IPS-15b (cell line): ENCODE measurements at regions not wholly inside any gene's neighbourhood (a gene's known extent, or its start where the extent isn't known, plus 50 kb on each side); places are given as distances from the start of the nearest gene placed in this dataset.

Experiments used
- H3K27me3 ChIP-seq: one replicate; pipeline ENCODE4 v1.6.1; 2013; ENCODE audit warnings: low read length; ENCODE audit not compliant: control insufficient read depth, insufficient read depth
- H3K36me3 ChIP-seq: one replicate; pipeline ENCODE4 v1.6.1; 2013; ENCODE audit warnings: low read length; ENCODE audit not compliant: control insufficient read depth, insufficient read depth
- H3K4me1 ChIP-seq: one replicate; pipeline ENCODE4 v1.6.1; 2013; ENCODE audit warnings: mild to moderate bottlenecking, low read length; ENCODE audit not compliant: control insufficient read depth, insufficient read depth
- H3K4me3 ChIP-seq: one replicate; pipeline ENCODE4 v1.5.1; 2013; ENCODE audit warnings: low read depth, low read length
- H3K9ac ChIP-seq: one replicate; pipeline ENCODE4 v1.6.1; 2013; ENCODE audit warnings: low read depth, mild to moderate bottlenecking, low read length
- H3K9me3 ChIP-seq: one replicate; pipeline ENCODE4 v1.6.1; 2013; ENCODE audit warnings: mild to moderate bottlenecking, low read length; ENCODE audit not compliant: control insufficient read depth, insufficient read depth

DNA sequence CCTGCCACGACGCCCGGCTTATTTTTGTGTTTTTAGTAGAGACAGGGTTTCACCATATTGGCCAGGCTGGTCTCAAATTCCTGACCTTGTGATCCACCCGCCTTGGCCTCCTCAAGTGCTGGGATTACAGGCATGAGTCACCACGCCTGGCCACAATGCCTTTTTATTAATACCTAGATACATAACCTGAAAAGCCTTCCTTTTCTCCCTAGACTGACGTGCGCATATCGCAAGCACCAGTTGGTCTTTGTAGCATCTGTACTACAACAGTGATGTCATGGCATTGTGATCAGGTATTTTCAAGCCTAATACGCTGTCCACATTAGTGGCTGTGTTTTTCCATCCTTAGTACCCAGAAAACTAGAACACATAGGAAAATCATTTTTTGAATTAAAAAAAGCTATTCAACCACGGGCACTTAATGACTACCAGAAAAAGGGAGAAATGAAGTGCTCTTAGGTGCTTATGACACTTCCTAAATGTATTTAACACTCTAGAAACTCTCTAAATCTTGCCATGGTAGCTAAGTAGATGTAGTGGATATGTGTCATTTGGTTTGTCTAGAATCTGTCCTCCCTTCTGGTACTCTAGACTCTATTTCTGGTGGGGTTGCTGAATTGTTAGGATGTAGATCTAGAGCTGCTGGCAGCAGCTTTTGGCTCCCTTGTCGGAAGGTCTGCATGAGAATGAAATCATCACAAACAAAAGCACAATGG is 707.8 kb downstream of the STIM2 start:
- Histone ChIP-seq H3K4me1 (no peaks in the 10 kb centered on the region), H3K36me3 (no peaks in the 10 kb centered on the region), H3K4me3 (no peak overlapping the region), H3K9ac (no peak overlapping the region), H3K27me3 (no peaks in the 10 kb centered on the region), H3K9me3 (no peaks in the 10 kb centered on the region)

DNA sequence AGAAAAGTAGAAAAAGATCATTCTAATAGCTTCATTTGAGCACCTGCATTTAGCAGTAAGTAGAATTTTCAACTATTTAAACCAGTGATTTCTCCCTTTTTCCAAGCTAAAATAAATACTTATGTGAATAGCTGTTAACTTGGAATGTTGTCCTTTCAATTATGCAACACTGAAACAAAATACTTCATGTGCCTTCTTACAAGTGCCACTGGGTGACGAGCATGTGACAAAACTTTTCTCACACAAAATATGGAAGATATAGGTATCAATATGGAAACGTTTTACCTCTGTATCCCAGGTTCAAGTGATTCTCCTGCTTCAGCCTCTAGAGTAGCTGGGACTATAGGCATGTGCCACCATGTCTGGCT is 708.3 kb downstream of the STIM2 start:
- no peaks in the 10 kb centered on the region for H3K36me3 ChIP-seq
- no peak overlapping the region for H3K9ac ChIP-seq
- H3K27me3 ChIP-seq = no peaks in the 10 kb centered on the region
- no peaks in the 10 kb centered on the region for H3K4me1 ChIP-seq
- H3K4me3 ChIP-seq = no peak overlapping the region
- H3K9me3 ChIP-seq = no peaks in the 10 kb centered on the region

DNA sequence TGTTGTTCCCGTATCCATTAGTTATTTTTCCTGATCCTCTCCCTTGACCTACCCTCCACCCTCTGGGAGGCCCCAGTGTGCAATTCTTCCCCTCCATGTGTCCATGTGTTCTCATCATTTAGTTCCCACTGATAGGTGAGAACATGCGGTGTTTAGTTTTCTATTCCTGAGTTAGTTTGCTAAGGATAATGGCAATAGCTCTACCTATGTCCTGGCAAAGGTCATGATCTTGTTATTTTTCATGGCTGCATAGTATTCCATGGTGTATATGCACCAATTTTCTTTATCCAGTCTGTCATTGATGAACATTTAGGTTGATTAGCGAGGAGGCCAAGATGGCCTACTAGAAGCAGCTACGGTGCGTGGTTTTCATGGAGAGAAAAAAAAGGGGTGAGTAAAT is 714.1 kb downstream of the STIM2 start:
- Histone ChIP-seq H3K27me3 (no peaks in the 10 kb centered on the region), H3K9me3 (no peaks in the 10 kb centered on the region), H3K4me1 (no peaks in the 10 kb centered on the region), H3K9ac (no peak overlapping the region), H3K36me3 (no peaks in the 10 kb centered on the region), H3K4me3 (no peak overlapping the region)

DNA sequence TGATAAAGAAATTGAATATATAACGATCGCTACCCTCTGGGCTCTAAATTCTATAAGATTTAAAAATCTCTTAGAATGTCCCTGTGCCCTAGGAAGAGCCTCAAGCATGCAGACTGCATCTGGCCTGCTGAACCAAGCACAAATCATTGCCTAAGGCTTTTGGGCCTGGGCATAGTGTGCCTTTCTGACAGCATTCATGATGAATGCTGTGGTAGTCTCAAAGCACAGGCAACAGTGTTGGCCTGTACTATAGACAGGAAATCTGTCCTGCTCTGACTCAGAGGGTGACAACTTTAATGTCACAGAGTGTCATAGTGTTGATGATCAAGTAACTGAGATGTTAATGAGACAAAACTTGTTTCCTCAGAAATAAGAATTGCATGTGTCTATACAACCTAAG is 717.3 kb downstream of the STIM2 start:
- no peaks in the 10 kb centered on the region for H3K36me3 ChIP-seq
- no peak overlapping the region for H3K4me3 ChIP-seq
- H3K27me3 ChIP-seq = no peaks in the 10 kb centered on the region
- no peaks in the 10 kb centered on the region for H3K9me3 ChIP-seq
- no peaks in the 10 kb centered on the region for H3K4me1 ChIP-seq
- no peak overlapping the region for H3K9ac ChIP-seq

DNA sequence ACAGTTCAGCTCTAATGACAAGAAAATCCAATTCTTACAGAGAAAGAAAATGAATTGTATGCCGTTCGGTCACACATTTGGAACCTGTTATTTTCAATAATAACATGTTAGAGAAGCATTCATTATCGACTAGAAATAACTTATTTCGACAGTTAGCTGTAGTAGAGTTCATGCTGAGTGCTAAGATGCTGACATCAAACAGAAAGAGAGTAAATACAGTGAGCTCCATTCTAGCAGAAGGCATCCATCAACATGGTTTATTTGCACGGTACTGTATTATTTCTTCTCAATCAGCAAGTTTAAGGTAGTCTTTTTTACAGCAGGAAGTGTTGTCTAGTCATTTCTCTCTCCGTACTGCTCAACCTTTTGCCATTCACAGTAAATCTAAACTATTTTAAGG is 732.1 kb downstream of the STIM2 start:
- no peak overlapping the region for H3K4me3 ChIP-seq
- no peaks in the 10 kb centered on the region for H3K36me3 ChIP-seq
- H3K27me3 ChIP-seq = no peaks in the 10 kb centered on the region
- H3K9ac ChIP-seq = no peak overlapping the region
- H3K9me3 ChIP-seq = no peaks in the 10 kb centered on the region
- no peaks in the 10 kb centered on the region for H3K4me1 ChIP-seq

DNA sequence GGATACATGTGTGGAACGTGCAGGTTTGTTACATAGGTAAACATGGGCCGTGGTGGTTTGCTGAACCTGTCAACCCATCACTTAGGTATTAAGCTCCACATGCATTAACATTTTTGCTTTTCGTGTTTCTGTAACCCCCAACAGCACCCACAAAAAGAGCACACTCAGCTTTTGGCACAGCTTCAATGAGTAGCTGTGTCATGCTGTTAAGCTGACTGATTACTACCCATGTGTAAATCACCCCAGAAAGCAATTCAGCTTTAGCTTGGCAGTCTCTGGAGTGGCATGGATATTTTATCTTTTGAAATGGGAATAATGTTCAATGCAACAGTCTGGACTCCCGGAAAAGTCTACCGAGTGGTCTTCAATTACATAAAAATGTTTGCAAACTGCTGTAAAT is 734.3 kb downstream of the STIM2 start:
- H3K9me3 ChIP-seq = no peaks in the 10 kb centered on the region
- H3K9ac ChIP-seq = no peak overlapping the region
- no peaks in the 10 kb centered on the region for H3K36me3 ChIP-seq
- H3K4me3 ChIP-seq = no peak overlapping the region
- H3K27me3 ChIP-seq = no peaks in the 10 kb centered on the region
- H3K4me1 ChIP-seq = no peaks in the 10 kb centered on the region

DNA sequence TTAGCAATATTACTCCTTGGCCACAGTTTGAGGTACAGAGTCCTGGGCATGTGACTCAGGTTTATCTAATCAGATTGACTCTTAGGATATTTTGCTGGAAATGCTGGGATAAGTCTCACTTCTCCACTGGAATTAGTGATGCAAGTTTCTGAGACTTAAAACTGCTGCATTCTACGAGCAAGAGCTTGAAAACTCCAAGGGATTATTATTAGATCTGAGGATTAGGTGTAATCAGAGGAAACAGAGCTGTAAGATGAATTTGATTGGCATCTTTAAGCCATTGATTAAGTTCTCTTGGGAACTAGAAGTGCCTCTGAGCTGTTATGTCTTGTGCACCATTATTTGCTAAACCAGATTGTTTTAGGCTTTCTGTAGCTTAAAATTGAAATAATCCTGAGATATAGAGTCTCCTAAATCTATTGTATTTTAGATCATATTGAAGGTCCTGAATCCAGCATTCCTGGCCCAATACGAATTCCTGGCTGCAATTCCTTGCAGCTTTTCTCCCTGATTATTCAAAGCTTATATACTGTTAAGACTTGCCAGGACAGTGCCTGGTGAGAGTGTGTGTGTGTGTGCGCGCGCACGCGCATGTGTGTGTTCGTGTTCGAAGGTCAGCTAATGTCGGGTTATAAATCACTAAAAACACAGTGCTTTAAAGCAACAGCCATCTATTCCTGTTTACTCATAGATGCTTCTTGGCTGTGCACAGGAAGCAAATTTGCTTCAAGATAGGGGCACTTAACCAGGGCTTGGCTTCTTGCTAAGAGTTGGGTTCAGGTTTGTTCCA is 735.1 kb downstream of the STIM2 start:
- no peak overlapping the region for H3K9ac ChIP-seq
- no peaks in the 10 kb centered on the region for H3K4me1 ChIP-seq

DNA sequence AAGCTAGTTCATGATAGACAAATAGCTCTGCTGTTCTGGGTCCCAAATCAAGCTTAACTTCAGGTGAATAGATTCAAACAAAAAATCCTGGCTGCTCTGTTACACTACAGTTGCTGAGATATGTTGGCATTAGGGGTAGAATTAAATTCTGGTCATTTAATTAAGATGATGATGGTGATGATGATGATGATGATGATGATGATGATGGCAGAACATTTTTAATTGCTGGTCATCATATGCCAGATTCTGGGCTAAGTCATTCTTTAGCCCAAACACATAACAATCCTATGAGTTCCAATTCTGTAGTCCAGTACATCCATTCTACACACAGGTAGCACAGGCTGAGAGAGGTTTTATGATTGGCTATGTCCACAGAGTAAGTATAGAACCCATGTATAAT is 741.5 kb downstream of the STIM2 start:
- H3K4me1 ChIP-seq = no peaks in the 10 kb centered on the region
- no peak overlapping the region for H3K4me3 ChIP-seq
- H3K9ac ChIP-seq = no peak overlapping the region

More for the DNA sequence above, 735.1 kb downstream of the STIM2 start:
- Histone ChIP-seq H3K9me3 (no peaks in the 10 kb centered on the region), H3K4me3 (no peak overlapping the region), H3K36me3 (no peaks in the 10 kb centered on the region), H3K27me3 (no peaks in the 10 kb centered on the region)

DNA sequence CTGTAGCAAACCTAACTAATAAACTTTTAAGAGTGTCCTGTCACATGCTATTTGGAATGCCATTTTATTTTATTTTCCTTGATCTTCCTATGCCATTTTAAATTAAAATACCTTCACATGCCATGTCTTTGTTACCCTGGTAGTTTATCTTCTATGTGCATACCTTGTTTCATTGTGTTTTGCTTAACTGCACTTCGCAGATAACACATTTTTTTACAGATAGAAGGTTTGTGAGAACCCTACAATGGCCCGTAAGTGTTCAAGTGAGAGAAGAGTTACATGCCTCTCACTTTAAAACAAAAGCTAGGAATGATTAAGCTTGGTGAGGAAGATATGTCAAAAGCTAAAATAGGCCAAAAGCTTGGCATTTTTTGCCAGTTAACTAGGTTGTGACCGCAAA is 744.1 kb downstream of the STIM2 start:
- Histone ChIP-seq H3K36me3 (no peaks in the 10 kb centered on the region), H3K4me3 (no peak overlapping the region), H3K4me1 (no peaks in the 10 kb centered on the region)

More for the DNA sequence above, 741.5 kb downstream of the STIM2 start:
- Histone ChIP-seq H3K9me3 (no peaks in the 10 kb centered on the region), H3K27me3 (no peaks in the 10 kb centered on the region), H3K36me3 (no peaks in the 10 kb centered on the region)

DNA sequence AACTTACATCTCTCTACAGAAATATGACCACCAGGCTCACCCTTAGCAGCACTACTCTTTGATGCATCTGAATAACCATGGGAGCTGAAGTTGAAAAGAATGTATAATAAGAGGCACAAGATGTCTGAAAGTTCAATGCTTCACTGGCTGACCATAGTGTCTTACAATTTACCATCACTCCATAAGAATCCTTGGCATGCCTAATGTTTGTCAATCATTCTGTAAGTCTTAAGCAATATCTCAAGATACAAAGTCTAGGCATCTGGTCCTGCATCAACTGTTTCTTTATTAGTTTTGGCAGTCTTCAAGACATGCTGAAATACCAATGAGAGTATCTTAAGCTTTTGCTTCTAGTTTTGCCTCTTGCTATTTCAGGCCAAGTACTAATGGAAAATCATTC is 755.5 kb downstream of the STIM2 start:
- Histone ChIP-seq H3K4me1 (no peaks in the 10 kb centered on the region), H3K4me3 (no peak overlapping the region), H3K27me3 (no peaks in the 10 kb centered on the region), H3K36me3 (no peaks in the 10 kb centered on the region), H3K9me3 (no peaks in the 10 kb centered on the region), H3K9ac (no peak overlapping the region)

More for the DNA sequence above, 744.1 kb downstream of the STIM2 start:
- Histone ChIP-seq H3K27me3 (no peaks in the 10 kb centered on the region), H3K9me3 (no peaks in the 10 kb centered on the region), H3K9ac (no peak overlapping the region)

DNA sequence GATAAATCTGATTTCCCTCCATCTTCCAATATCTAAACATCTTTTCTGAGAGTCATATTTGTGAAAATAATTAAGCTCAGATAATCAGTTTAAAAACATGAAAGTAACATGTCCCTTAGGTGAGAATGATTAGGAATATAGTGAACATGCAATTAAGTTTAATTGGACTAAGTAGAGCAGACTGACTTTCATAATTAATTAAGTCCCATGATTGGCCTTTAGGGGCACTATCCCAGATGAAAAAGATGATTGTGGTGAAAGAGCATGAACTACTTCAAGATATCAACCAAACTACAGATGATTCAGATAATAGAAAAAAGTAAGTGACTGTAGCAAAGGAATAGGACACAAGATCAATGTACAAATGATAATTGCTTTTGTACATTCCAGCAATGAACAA is 758.8 kb downstream of the STIM2 start:
- H3K9ac ChIP-seq = no peak overlapping the region
- H3K9me3 ChIP-seq = no peaks in the 10 kb centered on the region
- H3K4me1 ChIP-seq = no peaks in the 10 kb centered on the region
- H3K4me3 ChIP-seq = no peak overlapping the region
- no peaks in the 10 kb centered on the region for H3K36me3 ChIP-seq
- H3K27me3 ChIP-seq = no peaks in the 10 kb centered on the region

DNA sequence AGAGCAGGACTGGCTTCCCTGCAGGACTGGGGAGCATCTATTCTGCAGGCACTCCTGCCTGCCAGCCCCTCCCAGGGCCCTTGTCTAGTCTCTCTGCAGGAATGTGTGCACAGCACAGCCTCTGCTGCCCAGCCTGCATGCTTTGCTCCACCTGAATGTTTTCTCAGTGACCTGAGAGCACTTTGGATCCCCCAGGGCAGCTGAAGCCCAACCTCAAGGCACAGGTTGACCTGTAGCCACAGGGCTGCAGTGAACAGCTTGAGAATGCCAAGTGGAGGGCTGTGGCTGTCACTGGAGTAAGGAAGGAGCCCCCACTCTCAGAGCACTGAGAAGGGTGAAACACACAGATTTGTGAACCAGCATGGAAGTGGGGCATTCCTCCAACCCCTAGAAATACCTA is 760.2 kb downstream of the STIM2 start:
- no peaks in the 10 kb centered on the region for H3K9me3 ChIP-seq
- H3K4me3 ChIP-seq = no peak overlapping the region
- H3K27me3 ChIP-seq = no peaks in the 10 kb centered on the region
- no peaks in the 10 kb centered on the region for H3K36me3 ChIP-seq
- H3K9ac ChIP-seq = no peak overlapping the region
- no peaks in the 10 kb centered on the region for H3K4me1 ChIP-seq
